ENCODE measurements at regions not wholly inside any gene's neighbourhood (a gene's known extent, or its start where the extent isn't known, plus 50 kb on each side); places are given as distances from the start of the nearest gene placed in this dataset.

DNA sequence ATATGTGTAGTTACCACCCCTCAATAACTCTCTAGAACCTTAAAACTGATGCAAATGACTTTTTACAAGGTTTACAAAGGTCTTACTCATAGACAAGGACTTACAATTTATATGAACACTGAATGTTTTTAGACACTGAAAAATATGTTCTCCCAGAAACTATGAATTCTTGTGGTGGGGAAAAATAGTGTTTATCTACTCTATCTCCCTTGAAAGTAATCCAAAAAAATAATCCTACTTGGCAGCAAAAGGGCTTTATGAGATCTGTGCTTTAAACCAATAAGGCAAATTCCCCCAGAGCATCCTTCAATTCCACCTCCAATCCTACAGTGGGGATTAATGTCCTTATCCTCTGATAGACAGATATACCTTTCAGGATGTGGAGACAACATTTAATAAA is 1984.1 kb upstream of the RAG2 start:
- Histone ChIP-seq H3K4me3 (no peak overlapping the region), H3K9me3 (peaks cover 0 to 15% (median 12%) of the 10 kb centered on the region in 4 donors), H3K27ac (no peak overlapping the region), H3K4me1 (no peaks in the 10 kb centered on the region), H3K27me3 (no peaks in the 10 kb centered on the region), H3K36me3 (no peaks in the 10 kb centered on the region)
- no peak for DNase-seq
- TF ChIP-seq EP300 (IDR thresholded peaks at IDR 0.05), result no peak
- TF ChIP-seq POLR2A (IDR thresholded peaks at IDR 0.05), result no peak
- TF ChIP-seq CTCF (IDR thresholded peaks at IDR 0.05), result no peak
- no peak for TF ChIP-seq POLR2AphosphoS5 (IDR thresholded peaks at IDR 0.05)
- intact Hi-C loops (cut with DNase I; ENCODE audit: low total_unique reads), result no loop called here

GRCh38 chr11:38577769-38578168 is 1979.7 kb upstream of the RAG2 start:
- intact Hi-C loops (cut with DNase I; ENCODE audit: low total_unique reads), result no loop called here
- Histone ChIP-seq H3K36me3 (no peaks in the 10 kb centered on the region), H3K4me1 (no peaks in the 10 kb centered on the region), H3K27me3 (no peaks in the 10 kb centered on the region), H3K27ac (no peak overlapping the region), H3K4me3 (no peak overlapping the region), H3K9me3 (peaks cover 0 to 25% (median 17%) of the 10 kb centered on the region in 4 donors)
- DNase-seq, result no peak
- TF ChIP-seq POLR2A (IDR thresholded peaks at IDR 0.05) (no peak), EP300 (IDR thresholded peaks at IDR 0.05) (no peak), POLR2AphosphoS5 (IDR thresholded peaks at IDR 0.05) (no peak), CTCF (IDR thresholded peaks at IDR 0.05) (no peak)

DNA sequence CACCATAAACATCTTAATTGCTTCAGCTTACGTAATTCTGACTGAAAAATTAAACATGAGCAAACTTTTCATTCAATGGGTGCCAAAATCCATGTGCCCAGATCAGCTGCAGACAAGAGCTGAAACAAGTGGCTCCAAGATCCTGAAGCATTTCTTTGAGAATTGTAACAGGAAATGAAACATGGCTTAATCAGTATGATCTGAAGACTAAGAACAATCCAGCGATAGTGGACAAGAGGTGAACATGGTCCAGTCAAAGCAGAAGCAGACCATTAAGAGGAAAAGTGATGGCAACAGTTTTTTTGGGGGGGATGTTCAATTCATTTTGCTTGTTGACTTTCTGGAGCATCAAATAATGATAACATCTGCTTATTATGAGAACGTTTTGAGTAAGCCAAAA is 1964.5 kb upstream of the RAG2 start:
- DNase-seq, result no peak
- H3K27me3 ChIP-seq, result no peaks in the 10 kb centered on the region
- intact Hi-C loops (cut with DNase I; ENCODE audit: low total_unique reads), result no loop called here
- H3K36me3 ChIP-seq, result no peaks in the 10 kb centered on the region
- TF ChIP-seq EP300 (IDR thresholded peaks at IDR 0.05), result no peak
- no peak for TF ChIP-seq CTCF (IDR thresholded peaks at IDR 0.05)
- TF ChIP-seq POLR2A (IDR thresholded peaks at IDR 0.05), result no peak
- no peak for TF ChIP-seq POLR2AphosphoS5 (IDR thresholded peaks at IDR 0.05)
- H3K27ac ChIP-seq, result no peak overlapping the region
- peaks cover 0 to 4% (median 0%) of the 10 kb centered on the region in 4 donors for H3K9me3 ChIP-seq
- WGBS, 5 donors, result 45 to 63% (median 56%) methylated on average over 3 of the region's 3 CpGs
- H3K4me1 ChIP-seq, result no peaks in the 10 kb centered on the region
- no peak overlapping the region for H3K4me3 ChIP-seq

DNA sequence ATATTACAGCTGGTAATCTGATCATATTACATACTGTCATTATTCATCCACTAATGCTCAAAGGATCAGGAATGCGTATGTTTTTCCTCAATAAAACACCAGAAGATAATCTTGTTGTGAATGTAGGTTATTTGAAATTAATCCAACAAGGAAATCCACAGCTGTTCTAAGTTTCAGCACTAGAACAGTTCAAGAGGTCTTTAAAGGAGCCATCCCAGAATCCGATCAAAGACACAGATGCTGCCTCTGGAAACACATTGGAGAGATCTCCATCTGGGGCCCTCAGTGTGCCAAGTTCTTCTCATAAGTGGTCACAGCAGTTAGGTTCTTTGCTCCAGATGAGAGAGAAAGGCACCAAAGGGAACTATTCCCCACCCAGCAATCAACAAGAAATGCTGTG is 1955.1 kb upstream of the RAG2 start:
- H3K27ac ChIP-seq, result no peak overlapping the region

More for the DNA sequence above, 1955.1 kb upstream of the RAG2 start:
- H3K4me1 ChIP-seq, result no peaks in the 10 kb centered on the region
- DNase-seq, result peak in 1 of 2 donors; percentile 2
- H3K27me3 ChIP-seq, result no peaks in the 10 kb centered on the region
- no peak overlapping the region for H3K4me3 ChIP-seq
- intact Hi-C loops (cut with DNase I; ENCODE audit: low total_unique reads), result no loop called here
- no peaks in the 10 kb centered on the region for H3K36me3 ChIP-seq
- WGBS, 5 donors, result 44 to 63% (median 57%) methylated on average over 2 of the region's 2 CpGs
- TF ChIP-seq POLR2AphosphoS5 (IDR thresholded peaks at IDR 0.05), result no peak
- TF ChIP-seq EP300 (IDR thresholded peaks at IDR 0.05), result no peak
- no peak for TF ChIP-seq CTCF (IDR thresholded peaks at IDR 0.05)
- H3K9me3 ChIP-seq, result no peaks in the 10 kb centered on the region

All from stomach (tissue), 8 donors.